Pons (tissue), 1 donor: ENCODE measurements at regions not wholly inside any gene's neighbourhood (a gene's known extent, or its start where the extent isn't known, plus 50 kb on each side); places are given as distances from the start of the nearest gene placed in this dataset.

Experiments
- DNase-seq: peaks from one replicate; pipeline ENCODE4 v3.0.0-alpha.2; 2016; ENCODE audit warnings: low spot score

DNA sequence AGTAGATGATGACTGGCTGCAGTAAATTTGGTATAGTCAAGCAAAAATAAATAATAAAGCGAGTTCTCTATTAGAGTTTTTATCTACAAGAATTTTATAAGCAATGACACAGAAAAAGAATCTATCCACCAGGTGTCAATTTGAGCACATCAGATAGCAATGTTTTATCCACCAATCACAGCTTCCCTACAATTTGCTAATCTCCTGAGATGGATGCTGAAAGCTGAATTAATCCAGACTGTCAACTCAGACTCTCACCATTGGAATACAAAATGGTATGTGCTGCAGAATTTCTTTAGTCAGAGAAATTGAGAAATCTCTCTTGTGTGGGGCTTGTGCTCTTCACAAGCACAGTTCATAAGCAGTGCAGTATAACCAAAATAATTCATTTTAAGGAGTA is 888.9 kb upstream of the GHITM start:
- DNase-seq, result no peak

DNA sequence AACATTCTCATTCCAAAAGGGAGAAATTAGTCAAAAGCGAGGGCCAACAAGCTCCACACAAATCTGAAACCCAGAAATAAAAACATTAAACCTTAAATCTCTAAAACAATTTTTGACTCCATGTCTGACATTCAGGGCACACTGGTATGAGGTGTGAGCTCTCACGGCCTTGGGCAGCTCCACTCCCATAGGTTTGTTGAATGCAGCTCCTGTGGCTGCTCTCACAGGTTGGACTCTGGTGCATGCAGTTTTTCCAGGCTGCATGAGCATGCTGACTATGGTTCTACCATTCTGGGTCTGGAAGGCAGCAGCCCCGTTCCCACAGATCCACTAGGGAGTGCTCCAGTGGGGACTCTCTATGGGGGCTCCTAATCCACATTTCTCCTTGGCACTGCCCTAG is 887.1 kb upstream of the GHITM start:
- no peak for DNase-seq

DNA sequence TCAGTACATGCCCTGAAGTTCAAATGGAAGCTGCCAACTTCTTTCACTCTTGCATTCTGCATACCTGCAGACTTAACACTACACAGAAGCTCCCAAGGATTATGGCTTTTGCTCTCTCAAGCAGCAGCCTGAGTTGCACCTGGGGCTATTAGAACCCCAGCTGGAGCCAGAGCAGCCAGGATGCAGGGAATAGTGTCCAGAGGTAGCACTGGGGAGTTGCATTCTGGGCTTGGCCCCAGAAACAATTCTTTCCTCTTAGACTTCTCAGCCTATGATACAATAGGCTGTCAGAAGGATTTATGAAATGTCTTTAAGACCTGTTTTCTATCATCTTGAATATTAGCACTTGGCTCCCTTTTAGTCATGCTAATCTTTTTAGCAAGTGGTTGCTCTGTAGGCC is 886.7 kb upstream of the GHITM start:
- no peak for DNase-seq

DNA sequence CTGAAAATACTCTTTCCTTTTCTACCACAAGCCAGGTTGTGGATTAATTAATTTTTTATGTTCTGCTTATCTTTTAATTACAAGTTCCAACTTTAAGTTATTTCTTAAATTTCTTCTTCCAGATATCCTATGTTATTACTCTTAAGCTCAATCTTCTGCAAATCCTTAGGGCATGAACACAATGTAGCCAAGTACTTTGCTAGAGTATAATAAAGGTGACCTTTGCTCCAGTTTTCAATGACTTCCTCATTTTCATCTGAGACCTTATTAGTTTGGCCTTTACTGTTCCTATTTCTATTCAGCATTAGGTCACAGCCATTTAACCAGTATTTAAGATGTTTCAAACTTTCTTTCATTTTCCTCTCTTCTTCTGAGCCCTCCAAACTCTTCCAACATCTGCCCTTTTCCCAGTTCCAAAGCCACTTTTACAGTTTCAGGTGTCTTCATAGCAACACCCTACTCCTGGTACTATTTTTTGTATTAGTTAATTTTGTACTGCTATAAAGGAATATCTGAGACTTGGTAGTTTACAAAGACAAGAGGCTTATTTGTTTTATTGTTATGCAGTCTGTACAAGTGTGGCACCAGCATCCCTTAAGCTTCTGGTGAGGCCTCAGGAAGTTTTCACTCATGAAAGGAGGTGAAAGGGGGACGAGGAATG is 886.2 kb upstream of the GHITM start:
- no peak for DNase-seq

DNA sequence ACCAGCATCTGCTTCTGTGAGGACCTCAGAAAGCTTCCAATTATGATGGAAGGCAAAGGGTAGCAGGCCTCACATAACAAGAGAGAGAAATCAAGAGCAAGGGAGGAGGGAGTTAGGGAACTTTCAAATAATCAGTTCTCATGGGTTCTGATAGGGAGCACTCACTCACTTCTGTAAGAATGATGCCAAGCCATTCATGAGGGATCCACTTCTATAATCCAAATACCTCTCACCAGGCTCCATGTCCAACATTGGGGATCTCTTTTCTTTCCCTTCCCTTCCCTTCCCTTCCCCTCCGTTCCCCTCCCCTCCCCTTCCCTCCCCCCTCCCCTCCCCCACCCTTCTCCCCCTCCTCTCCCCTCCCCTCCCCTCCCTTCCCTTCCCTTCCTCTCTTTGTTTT is 884.6 kb upstream of the GHITM start:
- no peak for DNase-seq

DNA sequence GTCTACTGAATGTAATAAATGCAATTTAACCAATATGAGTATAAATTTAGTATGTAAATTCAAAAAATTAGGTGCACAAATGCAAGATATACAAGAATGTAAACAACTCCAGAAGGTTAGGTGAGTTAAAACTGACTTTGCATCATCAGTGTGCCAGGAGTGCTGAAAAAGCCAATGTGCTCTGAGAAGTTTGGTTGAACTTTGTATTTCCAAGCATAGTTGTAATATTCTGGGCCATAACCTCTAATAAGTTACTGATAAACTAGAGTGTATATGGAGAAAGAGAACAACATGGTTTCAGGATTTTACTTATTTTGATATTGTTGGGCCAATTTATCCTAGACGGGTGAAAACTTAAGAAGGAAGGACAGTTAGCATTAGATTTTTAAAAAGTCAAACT is 876.9 kb upstream of the GHITM start:
- no peak for DNase-seq

DNA sequence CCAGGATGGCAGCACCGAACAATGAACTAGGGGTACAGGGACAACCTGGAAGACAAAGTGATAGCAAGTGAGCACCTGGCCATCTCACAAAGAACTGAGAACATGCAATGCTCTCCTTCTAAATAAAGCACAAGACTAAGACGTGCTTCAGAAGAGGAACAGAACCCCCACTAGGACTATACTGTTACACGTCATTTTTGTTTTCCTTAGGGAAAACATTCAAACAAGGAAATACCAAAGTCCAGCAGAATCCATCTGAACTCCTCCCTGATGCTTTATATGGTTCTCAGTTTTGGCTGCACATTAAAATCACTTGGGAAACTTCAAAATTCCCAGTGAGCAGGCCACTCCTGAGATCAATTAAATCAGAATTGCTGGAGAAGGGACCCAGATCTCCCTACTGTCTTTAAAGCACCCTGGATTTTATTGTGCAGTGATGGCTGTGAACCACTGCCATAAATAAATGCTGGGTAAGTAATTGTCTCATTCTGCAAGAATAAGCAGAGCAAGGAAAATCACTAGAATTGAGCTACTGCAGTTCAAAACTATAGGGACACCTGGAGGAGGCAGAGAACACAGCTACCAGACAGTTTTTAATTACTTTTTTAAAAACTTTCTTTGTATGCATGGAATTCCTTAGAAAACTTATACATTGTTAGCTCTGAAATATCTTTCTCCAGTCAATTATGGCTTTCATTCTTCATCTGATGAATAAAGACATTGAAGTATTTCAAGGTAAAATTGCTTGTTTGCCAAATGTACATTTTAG is 866.5 kb upstream of the GHITM start:
- no peak for DNase-seq

DNA sequence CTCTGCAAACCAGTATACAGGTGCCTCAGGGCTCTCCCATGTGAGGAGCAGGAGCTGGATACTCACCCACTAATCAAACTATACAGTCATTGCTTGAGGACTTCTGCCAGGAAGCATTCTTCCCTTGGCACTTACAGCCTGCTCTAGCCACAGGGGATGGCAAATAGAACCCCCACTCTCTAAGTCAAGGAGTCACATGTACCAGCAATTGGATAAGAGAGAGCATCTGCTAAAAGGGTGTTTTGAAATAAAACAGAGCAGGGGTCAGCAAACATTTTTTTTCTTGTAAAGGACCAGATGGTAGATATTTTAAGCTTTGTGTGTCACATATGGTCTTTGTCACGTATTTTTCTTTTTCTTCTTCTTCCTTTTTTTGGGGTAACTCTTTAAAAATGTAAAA is 865.2 kb upstream of the GHITM start:
- no peak for DNase-seq

DNA sequence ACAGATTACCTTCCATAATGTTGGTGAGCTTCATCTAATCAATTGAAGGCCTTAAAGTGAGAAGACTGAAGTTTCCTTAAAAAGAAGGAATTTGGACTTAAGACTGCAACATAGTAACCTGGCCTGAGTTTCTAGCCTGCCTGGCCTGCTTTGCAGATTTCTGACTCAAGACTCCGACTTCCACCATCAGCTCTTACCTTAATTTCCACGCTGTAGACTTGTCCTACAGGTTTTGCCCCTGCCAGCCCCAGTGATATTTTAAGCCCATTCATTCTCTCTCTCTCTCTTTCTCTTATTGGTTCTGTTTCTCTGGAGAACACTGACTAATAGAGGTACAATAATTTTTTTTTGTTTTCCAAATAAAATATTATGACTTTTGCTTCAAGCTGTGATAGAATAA is 862.3 kb upstream of the GHITM start:
- DNase-seq, result no peak

DNA sequence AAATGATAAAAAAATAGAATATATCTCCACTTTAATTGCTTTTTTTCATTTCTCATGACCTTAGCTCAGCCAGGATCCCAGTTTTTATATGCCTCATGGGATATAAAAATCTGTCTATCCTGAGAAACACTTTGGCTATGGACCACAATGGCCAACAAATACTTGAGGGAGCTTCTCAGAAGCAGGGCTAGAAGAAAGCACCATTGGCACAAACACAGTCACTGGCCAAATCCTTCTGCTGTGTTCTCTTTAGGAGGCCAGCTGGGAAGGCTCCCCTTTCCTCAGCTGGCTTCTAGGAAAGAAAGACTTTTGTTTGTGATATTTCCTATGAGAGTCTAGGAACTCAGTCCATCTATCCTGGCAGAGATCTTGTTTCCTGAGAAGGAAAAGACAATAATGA is 856.2 kb upstream of the GHITM start:
- no peak for DNase-seq

DNA sequence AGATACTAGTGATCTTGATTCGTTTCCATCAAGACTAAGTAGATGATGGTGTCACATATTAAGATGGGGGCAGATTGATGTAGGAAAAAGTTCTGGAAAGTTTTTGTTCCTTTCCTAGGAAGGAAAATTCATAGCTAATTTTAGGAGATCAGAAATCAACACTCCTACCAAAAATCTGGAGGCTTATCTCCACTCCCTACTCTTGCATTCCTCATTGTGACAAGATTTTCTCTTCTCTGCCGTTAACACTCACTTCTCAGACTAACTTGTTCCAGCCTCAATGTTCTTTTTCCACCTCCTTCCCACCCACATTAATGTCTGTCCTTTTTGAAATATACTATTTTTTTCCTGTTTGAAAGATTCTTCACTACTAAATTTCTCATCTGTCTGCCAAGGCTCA is 851.9 kb upstream of the GHITM start:
- no peak for DNase-seq

DNA sequence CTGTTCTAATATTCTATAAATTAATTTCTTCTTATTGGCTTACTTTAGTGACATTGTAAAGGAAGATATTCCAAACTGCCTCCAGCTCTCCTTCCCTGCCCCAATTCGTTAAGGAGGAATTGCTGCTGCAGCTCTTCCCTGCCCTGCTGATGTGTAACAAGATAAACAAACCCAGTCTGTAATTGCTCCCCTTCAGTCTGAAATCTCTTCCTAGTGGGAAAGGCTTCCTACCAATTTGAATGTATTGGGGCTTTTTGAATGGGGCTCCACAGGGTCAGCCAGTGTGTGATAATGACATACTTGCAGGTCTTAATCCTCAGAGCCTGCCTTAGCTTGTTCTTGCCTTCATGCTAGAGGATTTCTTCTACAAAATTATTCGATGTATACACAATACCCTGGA is 849.9 kb upstream of the GHITM start:
- no peak for DNase-seq

DNA sequence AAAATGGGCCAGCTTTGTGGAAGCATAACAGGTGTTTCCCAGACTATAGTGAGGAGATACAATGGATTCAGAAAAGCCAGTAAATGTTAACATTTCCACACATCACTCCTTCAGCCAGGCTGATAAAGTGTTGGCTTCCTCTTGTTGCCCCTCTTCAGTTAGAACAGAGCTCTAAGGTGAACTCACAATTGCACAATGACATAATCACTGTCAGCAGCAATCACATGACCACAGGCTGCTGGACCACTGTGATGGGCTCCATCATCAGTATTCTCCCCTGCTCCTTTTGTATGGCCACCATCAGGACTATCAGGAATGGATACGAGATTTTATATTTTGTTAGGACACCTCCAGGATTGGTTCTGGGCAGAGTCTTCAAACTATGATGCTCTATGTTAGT is 849.4 kb upstream of the GHITM start:
- no peak for DNase-seq

DNA sequence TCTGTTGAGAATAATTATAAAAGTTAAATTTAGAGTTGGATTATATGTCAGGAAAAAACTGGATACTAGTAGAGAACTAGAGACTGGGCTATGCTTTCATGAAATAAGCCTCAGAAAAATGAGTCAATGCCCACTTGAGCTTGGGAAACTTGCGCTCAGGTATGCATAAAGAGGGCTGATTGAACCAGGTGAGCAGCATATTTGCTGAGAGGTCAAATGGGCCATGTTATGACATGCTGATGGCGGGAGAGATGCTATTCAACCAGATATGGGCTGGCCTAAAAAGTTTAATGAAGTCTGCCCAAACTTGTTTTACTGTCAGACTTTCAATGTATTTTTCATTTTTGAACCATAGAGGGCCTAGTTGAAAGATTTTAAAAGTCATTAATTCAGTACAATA is 837.6 kb upstream of the GHITM start:
- no peak for DNase-seq

DNA sequence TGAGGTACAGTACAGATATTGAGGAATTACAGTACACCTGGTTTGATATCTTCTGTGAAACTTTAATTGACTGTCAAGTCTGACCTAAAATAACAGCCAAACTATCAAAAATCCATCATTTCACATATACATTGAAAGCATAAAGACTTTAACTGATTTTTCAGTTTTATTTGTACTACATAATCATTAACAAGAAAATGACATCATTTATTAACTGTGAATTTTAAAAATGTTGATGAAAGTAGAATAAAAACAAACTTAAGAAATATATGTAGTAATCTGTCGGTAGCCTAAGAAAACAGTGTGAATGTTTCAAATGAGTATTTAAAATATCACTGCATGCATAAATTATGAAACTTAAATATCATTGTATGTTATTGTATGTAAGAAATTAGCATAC is 836.7 kb upstream of the GHITM start:
- no peak for DNase-seq

DNA sequence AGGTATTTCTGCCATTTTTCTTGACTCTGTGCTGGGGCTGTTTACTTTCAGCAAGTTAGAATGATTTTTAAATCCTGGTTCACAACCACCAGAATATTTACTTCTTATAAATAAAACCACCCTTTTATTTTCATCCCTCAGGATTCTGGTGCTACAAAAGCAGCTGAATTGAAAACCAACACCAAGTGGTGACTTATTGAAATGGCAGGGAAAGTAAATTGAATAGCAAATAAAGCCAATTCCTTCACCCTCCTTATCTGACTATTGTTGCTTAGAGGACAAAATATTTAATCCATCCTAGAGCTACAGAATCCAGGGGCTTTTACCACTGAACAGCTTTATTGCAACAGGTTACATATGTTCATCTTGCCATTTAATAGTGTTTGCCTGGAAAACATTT is 828.6 kb upstream of the GHITM start:
- DNase-seq, result no peak

DNA sequence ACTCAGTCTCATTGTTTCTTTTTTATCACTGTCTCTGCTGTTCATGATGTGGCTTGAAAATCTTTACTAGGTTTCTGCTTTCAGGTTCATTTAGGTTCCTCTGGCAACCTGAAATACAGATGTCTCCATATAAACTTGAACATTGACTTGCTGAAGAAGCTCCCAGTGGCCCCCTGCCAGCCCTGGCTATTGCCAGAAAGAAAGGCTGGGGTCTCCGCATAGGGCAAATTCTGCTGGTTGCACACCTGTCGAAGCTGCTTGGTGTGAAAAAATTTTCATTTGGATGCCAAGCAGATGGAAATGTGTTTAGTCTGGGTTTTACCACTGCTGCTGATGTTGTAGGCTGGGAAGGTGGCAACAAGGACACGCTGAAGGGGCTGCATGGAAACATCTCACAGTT is 826.7 kb upstream of the GHITM start:
- no peak for DNase-seq

DNA sequence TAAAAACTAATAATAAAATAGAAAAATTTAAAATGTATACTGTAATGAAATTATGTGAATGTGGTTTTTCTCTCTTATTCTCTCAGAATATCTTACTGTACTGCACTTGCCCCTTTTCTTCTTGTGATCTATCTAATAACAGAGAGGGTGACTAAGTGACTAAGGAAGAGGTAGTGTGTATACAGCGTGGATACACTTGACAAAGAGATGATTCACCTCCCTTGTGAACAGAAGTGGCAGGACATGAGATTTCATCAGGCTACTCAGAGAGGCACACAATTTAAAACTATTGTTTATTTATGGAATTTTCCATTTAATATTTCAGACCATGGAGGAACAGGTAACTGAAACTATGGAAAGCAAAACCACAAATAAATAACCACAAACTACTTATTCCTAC is 806.6 kb upstream of the GHITM start:
- no peak for DNase-seq

DNA sequence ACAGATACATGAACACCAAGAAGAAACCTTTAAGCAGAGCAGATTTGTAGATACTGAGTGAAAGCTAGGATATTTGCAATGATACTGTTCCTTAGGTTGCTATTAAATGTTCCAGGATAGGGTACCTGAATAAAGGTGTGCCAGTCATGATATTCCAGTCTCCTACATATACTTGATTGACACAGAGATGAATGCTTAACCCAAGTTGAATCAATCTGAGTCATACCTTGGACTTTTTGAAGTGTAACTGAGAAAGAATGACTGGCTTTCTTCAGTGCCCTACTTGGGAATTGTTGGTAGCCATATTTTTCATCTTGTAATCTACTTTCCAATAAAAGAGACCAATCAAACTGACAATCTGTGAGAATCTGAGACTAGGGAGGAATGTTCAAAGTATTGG is 805.7 kb upstream of the GHITM start:
- no peak for DNase-seq

DNA sequence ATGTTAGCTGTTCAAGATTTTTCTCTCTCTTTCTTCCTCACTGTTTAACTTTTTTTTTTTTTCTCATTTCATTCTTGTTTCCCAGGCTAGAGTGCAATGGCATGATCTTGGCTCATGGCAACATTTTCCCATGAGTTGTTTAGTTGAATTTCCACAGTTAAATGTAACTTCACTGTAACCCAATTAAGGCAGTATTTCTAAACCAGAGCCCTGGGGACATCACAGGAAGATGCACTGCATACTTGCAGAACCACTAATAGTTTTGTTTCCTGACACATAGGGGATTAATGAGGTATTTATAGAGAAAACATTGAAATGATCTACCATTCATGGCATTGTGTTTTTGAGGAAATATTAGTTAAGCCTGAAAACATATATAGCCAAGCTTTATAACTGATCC is 795.6 kb upstream of the GHITM start:
- DNase-seq, result no peak

DNA sequence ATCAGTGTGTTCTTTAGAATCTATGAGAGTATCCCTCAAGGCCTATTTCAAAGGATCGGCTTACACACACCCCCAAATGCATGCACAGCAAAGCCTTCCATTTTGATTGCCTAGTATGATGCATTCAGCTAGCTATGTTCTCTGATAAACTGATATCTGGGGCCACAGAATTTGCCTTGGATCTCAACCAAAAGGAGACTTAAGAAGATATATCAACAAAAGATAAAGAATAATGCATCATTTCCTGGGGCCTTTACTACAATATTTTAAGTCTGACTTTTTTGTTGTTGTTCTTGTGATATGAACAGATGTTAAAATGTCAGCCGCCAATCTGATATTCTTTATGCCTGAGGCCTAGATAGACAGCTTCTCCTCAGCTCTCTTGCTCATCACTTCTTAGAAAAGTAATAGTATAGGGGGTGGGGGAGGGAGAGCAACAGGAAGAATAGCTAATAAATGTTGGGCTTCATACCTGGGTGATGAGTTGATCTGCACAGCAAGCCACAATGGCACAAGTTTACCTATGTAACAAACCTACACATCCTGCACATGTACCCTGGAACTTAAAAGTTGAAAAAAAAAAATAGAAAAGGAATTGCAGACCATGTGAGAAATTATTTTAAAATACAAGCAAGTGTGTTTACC is 792.9 kb upstream of the GHITM start:
- DNase-seq, result no peak

DNA sequence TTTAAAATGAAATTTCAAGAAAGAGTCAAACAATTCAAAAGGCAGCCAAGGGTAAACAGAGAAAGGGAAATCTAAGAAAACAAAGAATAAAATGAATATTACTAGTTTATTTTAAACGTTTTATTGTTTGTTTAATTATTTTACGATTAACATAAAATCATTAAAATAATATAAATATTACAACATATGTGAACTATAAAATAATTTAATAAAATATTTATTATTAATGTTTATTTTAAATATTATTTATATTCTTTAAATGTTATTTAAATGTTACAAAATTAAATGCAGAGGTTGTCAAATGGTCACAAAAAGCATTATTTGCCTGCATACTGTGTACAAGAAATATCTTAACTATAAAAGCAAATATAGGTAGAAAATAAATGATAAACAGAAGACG is 786.7 kb upstream of the GHITM start:
- DNase-seq, result no peak

DNA sequence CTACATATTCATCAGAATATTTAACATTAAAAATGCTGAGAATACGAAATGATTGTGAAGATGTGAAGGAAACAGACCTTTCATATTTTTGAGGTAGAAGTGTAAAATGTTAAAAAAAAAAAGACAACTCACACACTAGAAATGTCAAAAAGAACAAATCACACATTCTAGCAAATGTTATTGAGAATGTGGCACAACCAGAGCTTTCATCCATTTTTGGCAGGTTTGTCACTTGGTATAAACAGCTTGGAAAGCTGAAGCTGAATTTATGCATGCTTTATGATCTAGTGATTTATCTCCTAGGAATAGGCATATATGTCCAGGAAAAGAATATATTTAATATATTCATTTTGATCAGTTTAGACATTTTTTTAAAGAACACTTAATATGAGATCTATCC is 784.9 kb upstream of the GHITM start:
- no peak for DNase-seq

DNA sequence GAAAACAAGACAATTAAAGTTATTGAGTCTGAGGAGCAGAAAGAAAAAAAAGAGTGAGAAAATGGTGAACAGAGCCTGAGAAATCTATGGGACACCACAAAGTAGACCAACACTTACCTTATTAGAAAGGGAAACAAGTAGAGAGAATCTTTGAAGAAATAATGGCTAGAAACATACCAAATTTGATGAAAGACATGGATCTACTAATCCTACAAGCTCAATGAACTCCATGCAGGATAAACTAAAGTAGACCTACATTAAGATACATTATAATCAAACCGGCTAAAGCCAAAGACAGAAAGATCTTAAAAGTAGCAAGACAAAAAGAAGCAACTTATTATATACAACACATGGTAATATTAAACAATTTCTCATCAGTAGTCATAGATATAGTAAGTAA is 782.3 kb upstream of the GHITM start:
- no peak for DNase-seq
